ENCODE measurements at regions not wholly inside any gene's neighbourhood (a gene's known extent, or its start where the extent isn't known, plus 50 kb on each side); places are given as distances from the start of the nearest gene placed in this dataset.
"Not testable (repeated sequence)": the region's sequence is repeated elsewhere in the genome, so short reads cannot be mapped to it uniquely, and the experiment has no call there.

DNA sequence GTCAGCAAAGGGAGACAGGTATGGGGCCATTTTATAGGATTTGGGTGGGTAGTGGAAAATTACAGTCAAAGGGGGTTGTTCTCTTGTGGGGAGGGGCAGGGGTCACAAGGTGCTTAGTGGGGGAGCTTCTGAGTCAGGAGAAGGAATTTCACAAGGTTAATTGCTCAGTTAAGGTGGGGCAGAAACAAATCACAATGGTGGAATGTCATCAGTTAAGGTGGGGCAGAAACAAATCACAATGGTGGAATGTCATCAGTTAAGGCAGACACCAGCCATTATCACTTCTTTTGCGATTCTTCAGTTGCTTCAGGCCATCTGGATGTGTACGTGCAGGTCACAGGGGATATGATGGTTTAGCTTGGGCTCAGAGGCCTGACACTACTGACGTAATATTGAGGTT, 1077.6 kb downstream of the DNAJB9 start:
- DNase-seq = not testable (repeated sequence)

DNA sequence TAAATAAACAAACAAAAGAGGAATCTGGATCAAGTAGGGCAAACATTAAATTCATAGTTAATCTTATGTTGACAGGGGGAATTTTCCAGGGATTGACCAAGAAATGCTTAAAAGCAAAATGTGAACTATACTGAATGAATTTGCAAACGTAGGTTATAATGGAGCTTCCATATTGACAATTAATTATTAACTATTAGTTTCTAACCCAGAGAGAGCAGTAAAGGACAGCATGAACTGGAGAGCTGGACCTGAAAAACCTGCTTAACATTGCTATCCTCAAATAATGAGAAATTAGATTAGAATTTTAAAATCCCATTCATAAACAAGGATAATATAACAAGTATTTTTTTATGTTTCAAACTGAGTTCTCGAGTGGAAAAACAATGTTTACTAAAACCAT, 1089.6 kb downstream of the DNAJB9 start:
- DNase-seq = no peak

DNA sequence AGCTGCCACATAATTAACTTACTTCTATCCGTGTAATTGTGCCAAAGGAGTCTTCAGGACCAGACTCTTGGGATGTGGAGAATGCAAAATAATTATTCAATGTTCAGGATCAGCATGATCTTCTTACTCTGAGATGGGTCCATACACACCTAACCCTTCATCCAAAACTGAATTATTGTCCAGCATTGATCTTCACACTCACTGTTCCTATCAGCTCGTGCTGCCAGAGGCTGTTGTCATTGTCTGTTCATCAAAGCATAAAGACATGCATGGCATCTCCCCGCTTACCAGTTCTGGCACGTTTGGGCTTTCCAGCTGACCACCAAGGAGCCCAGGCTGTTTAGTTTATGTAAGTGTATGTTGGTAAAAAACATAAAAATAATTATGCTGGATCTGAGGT, 1090.7 kb downstream of the DNAJB9 start:
- DNase-seq = no peak

DNA sequence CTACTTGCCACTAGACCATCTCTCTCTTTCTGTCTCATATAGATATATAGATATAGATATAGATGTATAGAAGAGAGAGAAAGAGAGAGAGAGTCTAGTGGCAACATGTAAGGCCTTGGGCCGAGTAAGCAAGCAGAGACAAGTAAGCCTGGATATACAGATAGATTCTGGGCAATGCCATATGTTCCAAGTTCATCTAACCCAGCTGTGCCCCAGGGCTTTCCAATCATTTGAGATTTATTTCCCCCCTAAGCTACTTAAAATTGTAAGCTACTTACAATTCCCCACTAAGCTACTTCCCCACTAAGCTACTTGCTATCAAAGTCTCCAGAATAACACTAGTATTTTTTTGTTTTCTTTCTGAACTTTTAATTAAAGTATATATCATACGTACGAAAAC, 1094.1 kb downstream of the DNAJB9 start:
- no peak for DNase-seq

DNA sequence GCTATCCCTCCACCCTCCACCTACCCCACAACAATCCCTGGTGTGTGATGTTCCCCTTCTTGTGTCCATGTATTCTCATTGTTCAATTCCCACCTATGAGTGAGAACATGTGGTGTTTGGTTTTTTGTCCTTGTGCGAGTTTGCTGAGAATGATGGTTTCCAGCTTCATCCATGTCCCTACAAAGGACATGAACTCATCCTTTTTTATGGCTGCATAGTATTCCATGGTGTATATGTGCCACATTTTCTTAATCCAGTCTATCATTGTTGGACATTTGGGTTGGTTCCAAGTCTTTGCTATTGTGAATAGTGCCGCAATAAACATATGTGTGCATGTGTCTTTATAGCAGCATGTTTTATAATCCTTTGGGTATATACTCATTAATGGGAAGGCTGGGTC, 1117.6 kb downstream of the DNAJB9 start:
- not testable (repeated sequence) for DNase-seq

DNA sequence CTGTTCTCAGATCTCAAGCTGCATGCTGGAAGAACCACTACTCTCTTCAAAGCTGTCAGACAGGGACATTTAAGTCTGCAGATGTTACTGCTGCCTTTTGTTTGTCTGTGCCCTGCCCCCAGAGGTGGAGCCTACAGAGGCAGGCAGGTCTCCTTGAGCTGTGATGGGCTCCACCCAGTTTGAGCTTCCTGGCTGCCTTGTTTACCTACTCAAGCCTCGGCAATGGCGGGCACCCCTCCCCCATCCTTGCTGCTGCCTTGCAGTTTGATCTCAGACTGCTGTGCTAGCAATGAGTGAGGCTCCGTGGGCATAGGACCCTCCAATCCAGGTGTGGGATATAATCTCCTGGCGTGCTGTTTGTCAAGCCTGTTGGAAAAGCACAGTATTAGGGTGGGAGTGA, 1122.9 kb downstream of the DNAJB9 start:
- DNase-seq = not testable (repeated sequence)

DNA sequence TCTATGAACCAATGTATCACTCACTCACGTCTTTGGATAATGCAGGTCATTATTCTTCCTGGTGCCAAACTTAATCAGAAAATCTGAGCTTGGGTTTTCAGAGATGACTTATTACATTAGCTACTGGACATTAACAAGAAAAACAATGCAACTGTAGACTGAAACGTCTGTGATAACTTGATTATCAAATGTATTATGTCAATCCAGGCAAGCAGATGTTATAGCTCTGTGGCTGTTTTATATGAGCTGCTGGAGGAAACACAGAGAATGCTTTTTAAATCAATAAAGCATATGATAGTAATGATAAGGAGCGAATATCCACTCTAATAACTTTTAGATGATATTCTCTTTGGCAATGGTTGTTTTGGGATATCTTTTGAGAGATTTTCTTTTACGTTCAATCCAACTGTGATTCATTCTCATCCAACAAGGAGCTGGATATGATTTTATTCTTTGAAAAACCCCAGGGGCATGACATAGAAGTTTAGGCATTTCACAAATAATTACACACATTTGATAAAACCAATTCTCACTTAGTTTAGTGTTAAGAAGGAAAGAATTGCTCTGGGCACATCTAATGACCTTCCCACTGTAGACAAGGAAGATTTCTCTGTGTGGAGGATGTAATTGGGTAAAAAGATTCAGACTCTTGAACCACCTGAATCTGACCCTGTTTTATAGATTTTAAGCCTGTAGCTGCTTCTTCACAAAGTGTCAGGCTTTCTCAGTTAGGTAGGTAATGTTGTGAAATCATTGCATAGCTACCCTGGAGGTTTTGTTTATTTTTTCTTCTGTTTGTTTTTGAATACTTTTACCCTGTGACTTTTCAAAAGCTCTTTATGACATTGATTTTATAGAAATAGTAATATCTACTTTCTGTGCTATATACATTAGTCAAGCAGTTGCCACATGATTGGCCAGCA, 1124.7 kb downstream of the DNAJB9 start:
- no peak for DNase-seq

DNA sequence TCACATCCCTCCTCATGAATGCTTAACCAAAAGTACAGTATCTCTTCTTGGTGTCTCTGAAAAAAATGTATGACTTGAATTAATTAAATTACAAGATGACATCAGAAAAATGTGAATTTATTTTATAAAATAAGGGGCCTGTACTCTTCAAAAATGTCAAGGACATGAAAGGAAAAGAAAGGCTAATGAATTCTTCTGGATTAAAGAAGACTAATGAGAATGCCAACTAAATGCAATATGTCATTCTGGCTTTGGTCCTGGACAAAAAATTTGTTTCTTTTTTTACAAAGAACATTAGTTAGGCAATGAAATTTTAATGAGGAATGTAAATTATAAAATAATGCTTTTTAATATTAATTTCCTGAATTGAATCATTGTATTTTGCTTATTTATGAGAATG, 1125.7 kb downstream of the DNAJB9 start:
- DNase-seq = no peak

DNA sequence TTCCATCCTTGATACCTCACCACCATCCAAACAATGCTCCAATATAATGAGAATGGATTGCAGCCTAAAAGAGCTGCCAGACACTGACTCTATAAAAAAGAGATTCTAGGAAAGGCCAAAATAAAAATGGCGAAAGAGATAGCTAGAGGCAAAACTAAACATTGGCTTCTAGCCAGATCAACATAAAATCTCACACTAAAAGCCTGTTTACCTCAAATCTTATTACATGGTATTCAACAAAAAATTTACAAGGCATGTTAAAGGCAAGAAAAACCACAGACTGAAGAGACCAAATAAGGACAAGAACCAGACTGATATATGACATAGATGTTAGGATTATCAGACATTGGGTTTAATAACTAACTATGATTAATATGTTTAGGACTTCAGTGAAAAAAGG, 1127.0 kb downstream of the DNAJB9 start:
- DNase-seq = no peak

DNA sequence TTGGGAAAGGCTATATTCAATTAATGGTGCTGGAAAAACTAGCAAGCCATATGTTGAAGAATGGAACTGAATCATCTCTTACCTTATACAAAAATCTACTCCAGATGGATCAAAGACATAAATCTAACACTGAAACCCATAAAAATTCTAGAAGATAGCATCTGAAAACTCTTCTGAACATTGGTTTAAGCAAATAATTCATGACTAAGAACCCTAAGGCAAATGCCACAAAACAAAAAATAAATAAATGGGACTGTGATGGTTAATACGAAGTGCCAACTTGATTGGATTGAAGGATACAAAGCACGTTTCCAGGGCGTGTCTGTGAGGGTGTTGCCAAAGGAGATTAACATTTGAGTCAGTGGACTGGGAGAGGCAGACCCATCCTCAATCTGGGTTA, 1130.0 kb downstream of the DNAJB9 start:
- DNase-seq = no peak

DNA sequence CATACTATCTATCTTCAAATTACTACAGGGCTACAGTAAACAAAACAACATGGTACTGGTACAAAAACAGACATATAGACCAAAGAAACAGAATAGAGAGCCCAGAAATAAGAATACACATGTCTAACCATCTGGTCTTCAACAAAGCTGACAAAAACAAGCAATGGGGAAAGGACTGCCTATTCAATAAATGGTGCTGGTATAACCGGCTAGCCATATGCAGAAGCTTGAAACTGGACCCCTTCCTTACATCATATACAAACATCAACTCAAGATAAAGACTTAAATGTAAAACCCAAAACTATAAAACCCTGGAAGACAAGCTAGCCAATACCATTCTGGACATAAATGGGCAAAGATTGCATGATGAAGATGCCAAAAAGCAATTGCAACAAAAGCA, 1143.7 kb downstream of the DNAJB9 start:
- no peak for DNase-seq

DNA sequence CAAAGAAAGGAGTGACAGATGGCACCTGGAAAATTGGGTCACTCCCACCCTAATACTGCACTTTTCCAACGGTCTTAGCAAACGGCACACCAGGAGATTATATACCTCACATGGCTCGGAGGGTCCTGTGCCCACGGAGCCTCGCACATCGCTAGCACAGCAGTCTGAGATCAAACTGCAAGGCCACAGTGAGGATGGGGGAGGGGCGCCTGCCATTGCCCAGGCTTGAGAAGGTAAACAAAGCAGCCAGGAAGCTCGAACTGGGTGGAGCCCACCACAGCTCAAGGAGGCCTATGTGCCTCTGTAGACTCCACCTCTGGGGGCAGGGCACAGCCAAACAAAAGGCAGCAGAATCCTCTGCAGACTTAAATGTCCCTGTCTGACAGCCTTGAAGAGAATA, 1149.7 kb downstream of the DNAJB9 start:
- not testable (repeated sequence) for DNase-seq

DNA sequence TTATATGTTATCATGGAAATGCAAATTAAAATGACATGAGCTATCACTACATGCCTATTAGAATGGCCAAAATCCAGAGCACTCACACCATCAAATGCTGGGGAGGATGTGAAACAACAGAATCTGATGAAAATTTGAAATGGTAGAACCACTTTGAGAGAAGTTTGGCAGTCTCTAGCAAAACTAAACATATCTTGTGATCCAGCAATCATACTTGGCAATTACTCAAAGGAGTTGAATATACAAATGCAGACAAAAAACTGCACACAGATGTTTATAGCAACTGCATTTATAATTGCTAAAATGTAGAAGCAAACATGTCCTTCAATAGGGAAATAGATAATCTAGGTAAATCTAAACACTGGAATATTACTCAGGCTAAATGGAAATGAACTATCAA, 1164.9 kb downstream of the DNAJB9 start:
- DNase-seq = no peak

DNA sequence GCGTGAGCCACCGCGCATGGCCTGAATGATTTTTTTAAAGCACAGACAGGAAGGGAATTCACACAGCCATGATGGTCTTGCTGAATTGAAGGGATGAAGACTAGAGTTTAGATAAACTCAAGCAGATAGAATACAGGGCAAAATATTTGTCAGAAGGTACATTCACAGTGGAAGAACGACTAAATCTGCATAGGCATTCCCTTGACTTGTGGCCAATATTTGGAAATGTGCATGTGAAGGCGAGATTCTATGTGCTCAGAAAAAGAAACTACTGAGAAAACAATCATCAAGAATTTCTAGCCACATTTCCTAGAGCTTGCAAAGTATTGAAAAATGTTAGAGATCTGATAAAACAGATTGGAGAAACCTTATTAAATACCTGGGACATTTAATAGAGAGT, 1166.2 kb downstream of the DNAJB9 start:
- no peak for DNase-seq

DNA sequence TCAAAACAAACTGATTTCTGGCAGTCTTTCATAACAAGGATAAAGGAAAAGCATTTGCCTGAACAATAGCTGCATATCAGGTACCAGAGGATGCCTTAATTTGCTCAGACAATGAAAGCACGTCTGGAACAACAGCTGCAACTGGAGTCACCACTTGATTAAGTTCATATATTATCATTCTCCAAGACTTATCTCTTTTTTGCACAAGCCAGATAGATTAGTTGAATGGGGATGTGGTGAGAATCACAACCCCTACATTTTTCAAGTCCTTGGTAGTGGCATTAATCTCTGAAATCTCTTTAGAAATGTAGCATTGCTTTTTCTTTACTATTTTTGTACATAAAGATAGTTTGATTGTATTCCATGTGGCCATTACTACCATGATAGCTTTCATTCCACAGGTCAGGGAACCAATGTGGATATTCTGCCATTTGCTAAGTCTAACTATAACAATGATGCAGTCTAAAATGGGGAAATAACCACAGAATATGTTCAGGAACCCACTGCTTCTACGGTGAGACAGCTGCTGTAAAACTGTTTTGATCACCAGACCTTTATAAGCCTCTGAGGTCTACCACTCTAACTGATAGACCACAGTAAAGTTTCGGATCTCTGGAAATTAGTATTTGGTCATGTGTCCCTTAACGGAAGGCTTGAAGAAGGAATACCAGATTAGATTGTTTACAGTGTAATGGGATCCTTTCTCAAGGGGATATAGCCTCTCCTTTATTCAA, 1176.2 kb downstream of the DNAJB9 start:
- DNase-seq = no peak

DNA sequence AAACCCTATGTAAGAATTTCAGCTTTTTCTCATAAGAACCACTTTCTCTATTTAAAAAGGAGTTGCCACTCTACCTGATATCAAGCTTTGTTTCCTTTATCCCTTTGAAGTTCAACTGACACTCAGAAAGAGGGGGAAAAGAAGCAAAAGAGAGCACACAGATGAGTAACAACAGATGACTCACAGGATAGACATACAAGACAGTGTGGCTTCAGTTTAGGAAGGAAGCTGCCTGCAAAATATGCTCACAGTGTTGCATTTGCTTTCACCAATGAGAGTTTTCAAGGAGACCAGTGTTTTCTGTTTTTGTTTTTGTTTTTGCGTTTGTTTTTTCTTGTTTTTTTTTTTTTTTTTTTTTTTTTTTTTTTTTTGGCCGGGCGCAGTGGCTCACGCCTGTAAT, 1181.6 kb downstream of the DNAJB9 start:
- no peak for DNase-seq

DNA sequence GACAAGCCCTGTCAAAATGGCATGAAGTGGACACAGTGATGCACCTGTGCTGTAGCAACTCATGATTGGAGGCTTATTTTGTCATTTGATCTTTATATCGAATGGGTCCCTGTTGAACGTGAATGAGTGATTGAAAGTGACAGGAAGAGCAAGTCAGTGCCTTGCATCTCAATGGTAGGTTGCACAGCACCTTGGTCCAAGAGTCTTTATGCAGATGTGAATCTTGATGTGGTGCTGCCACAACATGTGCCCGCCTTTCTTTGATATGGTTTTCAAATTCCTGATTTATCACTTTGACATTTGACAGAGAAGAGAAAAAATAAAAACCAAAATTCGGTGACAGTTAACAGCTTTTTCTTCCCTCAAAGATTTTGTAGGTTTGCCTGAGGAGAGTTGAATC, 1182.4 kb downstream of the DNAJB9 start:
- no peak for DNase-seq

DNA sequence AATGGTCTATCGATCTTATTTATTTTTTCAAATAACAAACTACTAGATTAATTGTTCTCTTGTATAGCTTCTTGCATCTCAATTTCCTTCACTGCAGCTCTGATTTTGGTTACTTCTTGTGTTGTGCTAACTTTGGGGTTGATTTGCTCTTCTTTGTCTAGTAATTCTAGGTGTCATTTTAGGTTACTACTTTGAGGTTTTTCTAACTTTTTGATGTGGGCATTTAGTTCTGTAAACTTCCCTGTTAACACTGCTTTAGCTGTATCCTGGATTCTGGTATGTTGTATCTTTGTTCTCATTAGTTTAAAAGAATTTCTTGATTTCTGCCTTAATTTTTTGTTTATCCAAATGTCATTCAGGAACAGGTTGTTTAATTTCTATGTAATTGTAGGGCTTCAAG, 1188.0 kb downstream of the DNAJB9 start:
- DNase-seq = no peak

DNA sequence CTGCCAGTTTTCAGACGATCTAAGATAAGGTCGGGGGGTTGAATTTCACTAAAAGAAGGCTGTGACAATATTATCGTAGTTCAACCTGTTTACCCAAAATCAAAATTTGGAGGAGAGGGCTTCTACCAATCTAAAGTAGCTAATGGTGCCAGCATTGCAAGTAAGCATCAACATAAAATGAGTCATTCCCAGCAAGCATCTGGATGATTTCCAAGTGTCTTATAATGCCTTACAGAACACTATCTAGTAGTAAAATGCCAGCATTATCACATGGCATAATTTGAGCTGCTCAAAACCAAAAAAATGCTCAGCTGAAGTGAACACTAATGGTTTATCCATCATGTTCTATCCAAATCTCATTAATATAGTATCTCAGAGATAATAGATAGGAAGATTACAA, 1193.9 kb downstream of the DNAJB9 start:
- no peak for DNase-seq

DNA sequence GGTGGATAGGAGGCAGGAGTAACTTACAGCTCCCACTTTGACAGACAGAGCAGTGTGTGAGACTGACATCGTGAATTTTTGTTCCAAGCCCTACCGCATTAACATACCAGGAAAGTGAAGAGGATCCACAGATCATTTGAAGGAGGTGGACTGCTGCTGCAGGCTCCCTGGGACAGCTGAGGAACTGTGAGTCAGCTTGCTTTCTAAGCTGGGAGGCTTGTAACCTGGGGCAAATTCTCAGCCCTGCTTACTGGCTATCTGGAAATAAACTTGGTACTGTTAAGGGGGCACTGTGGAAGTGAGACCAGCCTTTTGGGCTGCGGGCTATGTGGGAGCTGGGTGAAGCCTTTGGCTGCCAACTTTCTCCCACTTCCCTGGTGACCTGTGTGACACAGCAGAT, 1202.5 kb downstream of the DNAJB9 start:
- DNase-seq = no peak

DNA sequence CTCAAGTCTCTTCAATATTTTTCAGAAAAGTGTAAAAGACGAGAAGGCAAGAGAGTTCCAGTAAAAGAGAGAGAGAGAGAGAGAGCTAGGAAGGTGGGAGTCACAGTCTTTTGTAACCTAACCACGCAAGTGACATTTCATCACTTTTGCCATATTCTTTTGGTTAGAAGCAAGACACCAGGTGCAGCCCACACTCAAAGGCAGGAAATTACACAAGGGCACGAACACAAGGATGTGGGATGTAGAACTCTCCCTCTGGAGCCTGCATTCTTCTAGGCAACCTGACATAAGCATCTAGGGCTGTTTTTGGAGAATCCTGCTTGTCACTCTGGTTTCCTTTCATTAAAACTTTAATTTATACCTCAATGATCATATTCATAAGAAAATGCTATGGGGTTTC, 1213.1 kb downstream of the DNAJB9 start:
- no peak for DNase-seq

DNA sequence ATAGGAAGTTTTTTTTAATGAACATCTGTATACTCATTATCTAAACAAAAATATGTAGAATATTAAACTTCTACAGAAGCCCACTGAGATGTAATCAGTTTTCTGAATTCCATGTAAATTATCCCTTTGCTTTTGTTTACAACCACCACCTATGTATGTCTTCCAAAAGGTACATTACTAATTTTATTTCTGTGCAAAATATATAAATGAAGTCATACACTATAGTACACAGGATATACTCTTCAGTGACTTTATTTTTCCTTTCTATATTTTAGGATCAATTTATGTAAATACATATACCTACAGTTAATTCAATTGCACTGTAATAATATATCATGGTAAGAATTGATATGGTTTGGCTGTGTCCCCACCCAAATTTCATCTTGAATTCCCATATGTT, 1236.9 kb downstream of the DNAJB9 start:
- no peak for DNase-seq

DNA sequence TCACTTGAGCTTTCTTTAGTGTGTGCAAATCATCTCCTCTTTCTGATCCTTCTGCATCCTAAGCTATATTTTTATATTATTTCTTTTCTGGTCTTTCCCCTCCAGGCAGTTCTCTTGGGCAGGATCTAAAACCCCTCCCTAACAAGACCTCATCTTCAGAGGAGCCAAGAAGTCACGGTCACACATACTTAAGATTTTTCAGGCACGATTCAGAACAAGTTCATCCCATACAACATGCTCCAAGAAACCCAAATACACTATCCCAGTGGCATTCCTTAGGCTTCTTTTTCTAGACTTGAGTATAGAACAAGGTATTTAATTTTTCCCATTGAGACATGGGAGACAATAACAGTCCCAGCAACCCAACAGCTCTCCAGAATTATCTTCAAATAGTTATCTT, 1251.5 kb downstream of the DNAJB9 start:
- no peak for DNase-seq

DNA sequence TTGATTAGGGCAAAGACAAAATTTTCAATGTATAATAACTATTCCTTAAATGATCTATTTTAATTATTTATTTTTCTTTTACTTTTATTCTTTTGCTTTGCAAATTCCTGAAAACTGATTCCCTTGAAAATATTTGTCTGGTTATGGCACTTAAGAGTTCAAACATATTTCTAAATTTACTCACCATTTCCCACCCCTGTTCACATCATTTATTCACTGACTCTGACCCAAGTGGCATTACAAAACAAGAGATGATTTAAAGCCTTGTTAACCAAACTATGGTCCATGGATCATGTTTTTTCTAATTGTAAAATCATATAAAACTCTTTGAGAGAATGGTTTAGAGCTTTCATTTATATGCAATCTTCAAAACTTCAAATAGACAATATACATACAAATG, 1256.1 kb upstream of the LRRN3 start:
- DNase-seq = no peak

Data from cerebellar nuclear complex (tissue), 1 donor.